ENCODE measurements at regions not wholly inside any gene's neighbourhood (a gene's known extent, or its start where the extent isn't known, plus 50 kb on each side); places are given as distances from the start of the nearest gene placed in this dataset.
A peak's percentile ranks its signal among the peaks of the same experiment; 100 is the strongest.
"Not testable (repeated sequence)": the region's sequence is repeated elsewhere in the genome, so short reads cannot be mapped to it uniquely, and the experiment has no call there.

DNA sequence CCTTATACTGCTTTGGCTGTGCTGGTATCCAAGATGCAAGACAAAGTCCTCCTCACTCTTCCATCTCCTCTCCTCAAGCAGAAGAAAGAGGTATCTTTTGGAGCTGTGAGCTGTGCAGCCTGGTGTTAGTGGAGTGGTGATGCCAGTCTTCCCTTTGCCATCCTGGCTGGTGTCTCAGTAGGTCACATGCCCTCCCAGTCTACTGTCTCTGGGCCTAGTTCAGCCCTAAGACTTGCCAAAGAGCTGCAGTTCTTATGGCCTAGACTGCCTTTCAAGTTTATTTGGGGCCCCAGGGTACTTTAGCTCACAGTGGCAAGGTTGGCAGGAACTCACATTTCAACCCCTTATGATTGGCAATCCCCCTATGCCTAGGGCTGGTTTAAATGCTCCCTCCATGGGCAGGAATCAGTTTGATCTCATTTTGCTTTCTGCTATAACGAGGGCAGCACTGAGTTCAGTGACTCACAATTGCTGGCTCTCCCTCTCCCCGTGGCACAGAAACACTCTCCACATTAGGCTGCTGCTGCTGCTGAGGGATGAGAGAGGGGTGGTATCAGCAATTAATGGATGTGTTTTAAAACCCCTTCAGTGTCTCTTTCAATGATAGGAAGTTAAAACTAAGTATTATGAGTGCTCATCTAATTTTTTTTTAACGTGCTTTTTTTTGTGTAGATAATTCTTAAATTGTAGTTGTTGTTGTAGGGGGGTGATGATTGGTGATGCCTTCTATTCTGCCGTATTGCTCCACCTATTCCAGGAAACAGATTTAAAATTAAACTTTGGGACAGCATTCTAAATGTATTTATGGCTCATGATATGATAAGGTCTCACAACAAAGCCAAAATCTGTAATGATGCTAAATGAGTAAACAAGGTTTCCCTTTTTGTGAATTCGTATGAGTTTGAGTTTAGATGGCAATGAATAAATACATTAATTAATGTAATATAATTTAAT lies 1295.0 kb downstream of the JRKL start:
- no peak for DNase-seq

DNA sequence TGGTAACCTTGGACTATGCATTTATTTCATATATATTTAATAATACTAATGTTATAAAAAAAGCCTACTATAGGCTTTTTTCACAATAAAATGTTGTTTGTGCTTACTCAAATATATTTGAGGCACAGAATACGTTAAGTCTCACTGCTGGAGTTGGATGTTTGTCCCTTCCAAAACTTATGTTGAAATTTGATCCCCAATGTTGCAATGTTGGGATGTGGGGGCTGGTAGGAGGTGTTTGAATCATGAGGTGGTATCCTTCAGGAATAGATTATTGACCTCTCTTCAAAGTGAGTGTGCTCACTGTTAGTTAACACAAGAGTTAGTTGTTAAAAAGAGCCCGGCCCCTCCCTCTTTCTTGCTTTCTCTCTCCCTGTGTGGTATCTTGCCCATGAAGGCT lies 1295.9 kb downstream of the JRKL start:
- DNase-seq, result no peak

DNA sequence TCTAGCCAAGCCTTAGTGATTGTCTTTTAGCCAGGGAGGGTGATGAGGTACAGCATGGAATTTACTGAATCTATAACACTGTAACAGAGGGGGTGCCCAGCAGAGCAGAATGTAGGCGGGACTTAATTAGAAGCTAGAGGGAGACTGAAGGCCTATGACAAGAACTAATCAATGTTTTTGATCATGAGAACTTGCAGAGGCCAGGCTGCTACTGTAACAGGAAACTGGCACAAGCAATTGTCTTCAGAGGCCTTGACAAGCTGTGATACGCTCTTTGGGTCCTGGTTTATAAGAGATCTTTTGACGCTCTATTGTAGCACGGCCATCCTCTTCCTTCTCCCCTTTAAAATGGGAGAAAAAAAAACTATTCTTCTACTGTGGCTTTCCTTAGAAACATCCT lies 1297.3 kb downstream of the JRKL start:
- DNase-seq, result no peak

DNA sequence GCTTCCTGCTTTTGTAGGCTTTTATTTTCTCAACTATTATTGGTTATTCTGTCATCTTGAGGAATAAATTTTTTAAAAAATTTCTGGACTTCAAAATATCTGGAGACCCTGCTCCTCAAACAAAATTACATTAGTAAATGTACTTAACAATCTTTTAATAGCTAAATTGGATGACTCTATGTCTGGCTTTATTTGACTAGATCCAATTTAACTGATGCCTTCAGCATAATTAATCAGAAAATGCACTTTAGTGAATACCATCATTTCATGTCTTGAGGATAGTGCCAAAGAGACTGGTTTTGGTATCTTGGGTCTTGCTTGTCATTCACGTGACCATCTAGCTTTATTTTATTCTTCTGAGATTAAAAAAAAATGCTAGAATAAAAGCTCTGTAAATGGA lies 1301.2 kb downstream of the JRKL start:
- DNase-seq, result no peak

DNA sequence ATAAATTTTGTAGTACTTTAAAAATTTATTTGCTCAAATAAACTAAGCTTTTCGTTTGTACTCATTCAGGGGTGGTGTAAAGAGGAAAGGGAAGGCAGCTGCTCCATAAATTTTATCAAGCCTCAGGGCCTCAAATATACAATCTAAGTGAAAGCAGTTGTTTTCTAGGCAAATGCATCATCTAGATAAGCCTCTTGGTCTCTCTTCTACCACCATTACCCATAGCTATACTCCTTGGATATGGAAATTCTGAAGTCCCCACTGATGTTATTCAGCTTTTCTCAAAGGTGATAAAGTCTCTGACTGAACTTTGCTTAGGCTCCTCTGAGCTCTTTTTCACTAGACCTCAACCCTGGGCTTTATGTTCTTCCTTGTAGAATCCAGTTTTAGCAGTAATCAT lies 1313.1 kb downstream of the JRKL start:
- no peak for DNase-seq

DNA sequence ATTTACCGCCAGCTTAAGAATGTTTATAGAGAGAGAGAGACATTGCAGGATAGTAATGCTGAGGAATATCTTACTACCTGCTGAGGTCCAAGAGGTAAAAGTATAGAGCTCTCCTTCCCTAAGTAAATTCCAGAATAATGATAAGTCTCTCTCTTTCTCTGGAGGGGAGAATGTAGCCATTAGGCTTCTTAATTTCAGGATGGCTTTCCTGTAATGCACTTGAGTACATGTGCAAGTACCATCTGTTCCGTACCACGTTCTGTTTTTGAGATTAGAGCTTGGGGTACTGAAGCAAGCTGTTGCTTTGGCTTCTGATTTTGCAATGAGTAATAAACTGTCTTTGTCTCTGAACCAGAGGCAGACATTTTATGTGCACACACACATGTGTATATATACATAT lies 1314.0 kb downstream of the JRKL start:
- DNase-seq, result no peak

DNA sequence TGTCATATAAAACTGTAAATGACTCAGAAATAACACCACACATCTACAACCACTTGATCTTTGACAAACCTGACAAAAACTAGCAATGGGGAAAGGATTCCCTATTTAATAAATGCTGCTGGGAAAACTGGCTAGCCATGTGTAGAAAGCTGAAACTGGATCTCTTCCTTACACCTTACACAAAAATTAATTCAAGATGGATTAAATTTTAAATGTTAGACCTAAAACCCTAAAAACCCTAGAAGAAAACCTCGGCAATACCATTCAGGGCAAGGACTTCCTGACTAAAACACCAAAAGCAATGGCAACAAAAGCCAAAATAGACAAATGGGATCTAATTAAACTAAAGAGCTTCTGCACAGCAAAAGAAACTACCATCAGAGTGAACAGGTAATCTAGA lies 1315.3 kb upstream of the CNTN5 start:
- not testable (repeated sequence) for DNase-seq

DNA sequence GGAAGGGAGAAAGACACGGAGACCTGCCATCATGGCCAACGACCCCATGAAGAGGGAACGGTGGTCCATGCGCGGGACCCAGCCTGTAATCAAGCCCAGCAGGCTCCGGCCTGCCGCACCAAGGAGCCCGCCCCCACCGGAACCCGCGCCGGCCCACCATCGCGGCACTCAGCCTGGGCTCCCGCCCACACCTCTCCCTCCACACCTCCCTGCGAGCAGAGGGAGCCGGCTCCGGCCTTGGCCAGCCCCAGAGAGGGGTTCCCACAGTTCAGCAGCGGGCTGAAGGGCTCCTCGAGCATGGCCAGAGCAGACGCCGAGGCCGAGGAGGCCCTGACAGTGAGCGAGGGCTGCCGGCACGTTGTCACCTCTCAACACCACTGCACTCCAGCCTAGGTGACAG lies 1302.8 kb upstream of the CNTN5 start:
- no peak for DNase-seq

DNA sequence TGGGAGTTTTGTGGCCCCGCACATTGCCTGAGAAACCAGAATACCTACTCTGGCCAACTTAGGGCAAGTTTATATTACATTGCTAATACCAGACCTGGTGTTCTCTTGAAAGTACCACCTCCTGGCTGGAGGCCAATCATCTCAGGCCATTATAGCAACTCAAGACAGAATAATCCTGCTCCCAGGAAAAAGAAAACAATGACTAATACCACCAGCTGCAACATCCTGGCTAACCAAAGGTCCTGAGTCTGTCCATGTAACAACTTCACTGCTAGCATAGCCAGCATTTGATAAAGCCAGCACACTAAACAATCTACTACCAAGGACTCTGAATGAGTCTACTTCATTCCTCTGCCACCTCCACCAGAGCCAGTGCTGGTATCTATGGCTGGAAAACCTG lies 1298.7 kb upstream of the CNTN5 start:
- DNase-seq, result no peak

DNA sequence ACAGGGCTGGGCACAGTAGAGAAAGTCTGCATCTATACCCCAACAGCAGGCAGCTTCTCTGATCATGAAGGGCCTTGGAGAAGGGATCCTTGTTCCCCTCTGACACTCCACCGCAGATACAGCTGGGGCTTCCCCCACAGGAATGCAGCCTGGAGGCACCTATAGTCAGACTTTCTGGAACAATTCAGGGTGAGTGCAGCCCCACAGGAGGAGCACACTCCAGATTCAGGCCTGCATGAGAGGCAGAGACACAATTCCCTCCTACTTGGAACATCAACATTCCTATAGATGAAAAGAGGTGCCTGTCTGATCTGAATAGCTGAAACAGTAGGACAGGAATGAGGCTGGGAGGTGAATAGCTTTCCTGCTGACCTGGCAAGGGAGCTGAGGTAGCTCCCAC lies 1298.0 kb upstream of the CNTN5 start:
- DNase-seq, result no peak

DNA sequence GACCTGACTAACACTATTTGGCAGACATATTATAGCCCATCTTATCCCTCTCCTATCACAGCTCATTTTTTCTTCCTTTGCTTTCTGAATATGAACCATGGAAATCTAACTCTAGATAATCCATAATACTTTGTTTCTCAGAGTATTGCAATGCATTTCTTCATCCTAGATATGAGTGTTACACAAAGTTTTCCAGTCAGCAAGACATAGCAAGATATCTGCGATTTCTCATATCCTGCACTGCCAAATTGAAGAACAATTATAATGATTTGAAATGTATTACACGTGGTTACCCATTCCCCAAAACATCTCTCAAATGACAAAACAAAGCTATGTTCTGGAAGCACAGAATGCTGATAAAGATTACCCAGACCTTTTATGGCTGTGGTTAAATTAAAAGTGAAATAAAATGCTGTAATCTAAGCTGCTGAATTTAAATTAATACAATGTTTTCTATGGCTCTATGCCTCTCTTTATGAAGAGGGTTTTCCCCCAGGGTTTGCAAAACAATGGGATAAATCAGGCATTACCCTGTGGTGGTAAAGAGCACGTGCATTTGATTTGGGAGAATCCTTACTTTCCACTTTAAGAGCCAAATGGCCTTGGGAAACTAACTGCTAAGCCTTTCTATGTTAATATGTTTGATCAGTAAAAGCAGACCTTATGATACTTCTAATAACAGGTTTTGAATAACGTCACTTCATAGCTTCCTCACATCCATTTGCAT lies 1291.0 kb upstream of the CNTN5 start:
- DNase-seq, result peak; percentile 23 to 32

DNA sequence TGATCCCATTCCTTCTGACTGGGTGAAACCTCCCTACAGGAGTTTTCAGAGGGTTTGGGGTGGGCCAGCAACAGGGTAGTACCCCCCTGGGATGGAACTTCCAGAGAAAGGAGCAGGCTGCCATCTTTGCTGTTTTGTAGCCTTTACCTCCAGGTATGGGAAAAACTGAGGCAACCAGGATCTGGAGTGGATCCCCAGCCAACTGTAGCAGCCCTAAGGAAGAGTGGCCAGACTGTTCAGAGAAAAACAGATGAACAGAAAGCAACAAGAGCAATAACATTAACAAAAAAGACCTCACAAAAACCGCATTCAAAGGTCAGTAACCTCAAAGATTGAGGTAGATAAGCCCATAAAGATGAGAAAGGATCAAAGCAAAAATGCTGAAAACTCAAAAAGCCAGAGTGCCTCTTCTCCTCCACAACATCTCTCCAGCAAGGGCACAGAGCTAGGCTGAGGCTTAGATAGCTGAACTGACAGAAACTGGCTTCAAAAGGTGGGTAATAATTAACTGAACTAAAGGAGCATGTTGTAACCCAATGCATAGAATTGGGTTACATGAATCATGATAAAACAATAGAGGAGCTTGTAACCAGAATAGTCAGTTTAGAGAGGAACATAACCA lies 1288.6 kb upstream of the CNTN5 start:
- no peak for DNase-seq

DNA sequence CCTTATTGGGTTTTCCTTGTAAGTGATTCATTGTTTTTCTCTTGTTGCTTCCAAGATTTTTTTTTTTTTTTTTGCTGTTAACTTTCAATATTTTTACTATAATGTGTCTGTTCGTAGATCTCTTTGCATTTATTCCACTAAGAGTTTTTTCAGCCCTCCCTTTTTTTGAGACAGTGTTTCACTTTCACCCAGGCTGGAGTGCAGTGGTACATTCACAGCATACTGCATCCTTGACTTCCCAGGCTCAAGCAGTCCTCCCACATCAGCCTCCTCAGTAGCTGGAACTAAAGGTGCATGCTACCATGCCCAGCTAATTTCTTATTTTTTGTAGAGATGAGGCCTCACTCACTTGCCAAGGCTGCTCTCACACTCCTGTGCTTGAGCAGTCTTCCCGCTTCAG lies 1282.0 kb upstream of the CNTN5 start:
- no peak for DNase-seq

DNA sequence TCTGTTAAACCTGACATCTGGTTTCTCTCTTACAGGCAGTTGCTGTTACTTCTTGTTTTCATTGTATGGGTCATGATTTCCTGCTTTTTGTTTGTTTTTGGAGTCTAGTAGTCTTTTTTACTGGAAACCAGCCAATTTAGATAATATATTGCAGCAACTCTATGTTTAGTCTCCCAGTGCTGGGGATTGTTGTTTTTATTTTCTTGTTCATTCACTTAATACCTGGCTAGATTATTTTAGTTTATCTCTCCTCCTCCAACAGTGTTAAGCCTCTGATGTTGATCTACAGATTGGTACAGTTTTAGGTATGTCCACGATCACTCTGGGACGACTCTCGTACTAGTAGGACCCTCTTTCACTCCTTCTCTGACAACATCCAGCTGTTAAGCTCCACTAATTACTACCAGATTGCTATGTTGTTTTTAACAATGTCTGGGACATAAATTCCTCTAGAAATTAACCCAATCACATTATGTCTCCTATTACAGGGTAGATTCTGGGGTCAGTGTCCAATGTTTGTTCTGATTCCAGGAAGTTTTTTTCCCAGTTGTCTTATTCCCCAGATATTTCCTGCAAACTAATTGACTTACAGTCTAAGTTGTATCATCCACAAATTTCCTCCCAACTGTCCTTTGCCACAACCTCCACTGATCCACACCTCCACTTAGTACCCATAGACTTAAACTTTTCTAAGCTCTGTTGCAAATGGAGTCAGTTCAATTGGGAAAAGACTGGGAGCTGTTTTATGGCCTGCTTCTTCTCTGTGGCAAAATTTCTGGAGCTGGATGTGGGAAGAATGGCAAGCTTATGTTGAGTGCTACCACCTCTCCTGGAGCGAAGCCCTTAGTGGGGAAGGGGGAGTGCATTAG lies 1280.6 kb upstream of the CNTN5 start:
- DNase-seq, result peak; percentile 71 to 75

DNA sequence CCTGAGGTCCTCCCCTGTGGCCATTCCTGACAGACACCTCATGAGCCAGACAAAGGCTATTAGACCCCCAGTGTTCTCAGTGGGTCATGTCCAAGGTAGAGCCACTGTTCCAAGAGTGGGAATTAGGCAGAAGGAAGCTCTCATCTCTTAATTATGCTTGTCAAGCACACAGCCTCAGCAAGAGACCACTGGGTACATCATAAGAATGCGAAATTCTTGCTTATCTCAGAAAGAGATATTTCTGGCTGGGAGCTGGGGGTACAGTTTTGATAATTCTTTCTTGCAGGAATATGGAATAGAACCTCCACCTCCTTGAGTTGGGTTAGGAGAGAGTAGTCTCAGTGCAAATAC lies 1280.0 kb upstream of the CNTN5 start:
- DNase-seq, result no peak

DNA sequence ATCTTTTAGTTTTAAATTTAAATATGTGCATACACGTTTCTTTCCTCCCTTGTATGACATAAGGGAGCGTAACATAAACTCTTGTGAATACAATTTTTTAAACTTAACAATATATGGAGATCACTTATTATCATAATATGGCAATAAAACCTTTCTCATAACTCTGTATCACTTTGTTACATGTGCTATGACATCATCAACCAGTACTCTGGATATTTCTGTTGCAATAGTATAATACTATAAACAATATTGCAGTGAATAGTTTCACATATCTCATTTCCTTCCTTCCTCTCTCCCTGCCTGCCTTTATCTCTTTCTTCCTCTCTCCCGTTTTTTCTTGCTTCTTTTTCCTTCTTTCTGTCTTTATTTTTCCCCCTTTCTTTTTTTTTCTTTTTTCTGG lies 1278.0 kb upstream of the CNTN5 start:
- no peak for DNase-seq

DNA sequence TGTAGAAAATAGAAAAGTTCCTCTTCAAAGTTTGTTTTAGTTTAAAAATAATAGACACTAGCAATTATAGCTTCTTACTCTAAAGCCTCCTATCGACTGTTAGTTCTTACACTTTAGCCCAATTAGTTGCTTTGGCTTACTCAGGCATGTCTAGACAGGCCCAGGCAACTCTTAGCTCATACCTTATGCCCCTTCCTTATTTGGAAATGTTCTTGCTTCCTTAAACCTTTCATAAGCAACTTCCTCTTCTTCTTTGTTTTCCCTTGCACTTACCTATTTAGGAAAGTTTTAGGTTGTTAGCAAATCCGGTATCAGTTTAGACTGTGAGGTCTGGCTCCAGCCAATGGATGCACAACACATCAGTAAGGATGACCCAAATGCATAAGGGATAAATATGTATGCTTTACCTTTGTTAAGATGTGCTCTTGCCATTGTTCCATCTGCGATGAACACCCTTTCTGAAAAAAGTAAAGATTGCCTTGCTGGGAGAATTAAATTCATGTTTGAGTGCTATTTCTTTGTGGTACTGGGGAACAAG lies 1277.5 kb upstream of the CNTN5 start:
- DNase-seq, result no peak

DNA sequence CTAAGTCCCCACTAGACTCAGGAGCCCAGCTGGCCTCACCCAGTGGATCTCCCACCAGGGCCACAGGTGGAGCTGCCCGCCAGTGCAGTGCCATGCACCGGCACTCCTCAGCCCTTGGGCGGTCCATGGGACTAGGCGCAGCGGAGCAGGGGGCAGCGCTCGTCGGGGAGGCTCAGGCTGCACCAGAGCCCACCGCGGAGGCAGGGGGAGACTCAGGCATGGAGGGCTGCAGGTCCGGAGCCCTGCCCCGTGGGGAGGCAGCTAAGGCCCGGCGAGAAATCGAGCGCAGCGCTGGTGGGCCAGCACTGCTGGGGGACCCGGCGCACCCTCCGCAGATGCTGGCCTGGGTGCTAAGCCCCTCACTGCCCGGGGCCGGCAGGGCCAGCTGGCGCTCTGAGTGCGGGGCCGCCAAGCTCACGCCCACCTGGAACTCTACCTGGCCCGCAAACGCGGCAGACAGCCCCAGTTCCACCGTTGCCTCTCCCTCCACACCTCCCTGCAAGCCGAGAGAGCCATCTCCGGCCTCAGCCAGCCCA lies 1275.2 kb upstream of the CNTN5 start:
- DNase-seq, result no peak

DNA sequence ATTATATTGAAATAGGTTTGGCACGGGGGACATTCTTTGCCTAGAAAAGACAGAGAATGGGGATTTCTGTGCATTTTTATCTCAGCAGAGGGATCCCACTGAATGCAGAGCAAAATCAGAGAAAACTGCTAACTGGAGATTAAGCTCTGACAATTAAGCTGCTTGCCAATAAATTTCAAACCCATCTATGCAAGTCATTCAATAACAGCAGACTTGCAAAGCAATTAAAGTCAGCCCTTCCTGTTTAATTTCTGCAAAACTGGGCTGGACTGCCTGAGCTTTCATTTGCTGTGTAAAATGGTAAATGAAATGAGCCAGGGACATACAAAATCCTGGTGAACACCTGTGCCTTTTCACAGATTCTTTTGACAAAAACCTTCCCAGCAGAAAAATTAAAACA lies 1273.9 kb upstream of the CNTN5 start:
- DNase-seq, result no peak

DNA sequence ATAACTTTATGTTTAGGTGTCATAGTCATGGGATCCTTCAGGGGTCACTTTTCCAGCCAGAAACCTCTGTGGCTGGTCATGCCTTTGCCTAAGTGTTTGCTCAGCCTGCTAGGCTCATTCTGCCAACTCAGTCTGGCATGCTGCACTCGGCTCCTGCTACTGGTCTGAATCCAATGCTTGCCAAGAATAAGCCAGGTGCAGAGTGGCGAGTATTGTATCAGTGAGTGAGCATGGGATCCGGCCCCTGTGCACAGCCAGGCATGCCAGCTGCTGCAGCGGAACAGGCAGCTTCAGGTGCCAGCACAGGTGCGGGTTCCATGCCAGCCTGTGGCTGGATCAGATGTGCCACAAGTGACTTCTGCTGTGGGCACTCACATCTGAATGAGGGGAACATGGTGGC lies 1269.3 kb upstream of the CNTN5 start:
- no peak for DNase-seq

DNA sequence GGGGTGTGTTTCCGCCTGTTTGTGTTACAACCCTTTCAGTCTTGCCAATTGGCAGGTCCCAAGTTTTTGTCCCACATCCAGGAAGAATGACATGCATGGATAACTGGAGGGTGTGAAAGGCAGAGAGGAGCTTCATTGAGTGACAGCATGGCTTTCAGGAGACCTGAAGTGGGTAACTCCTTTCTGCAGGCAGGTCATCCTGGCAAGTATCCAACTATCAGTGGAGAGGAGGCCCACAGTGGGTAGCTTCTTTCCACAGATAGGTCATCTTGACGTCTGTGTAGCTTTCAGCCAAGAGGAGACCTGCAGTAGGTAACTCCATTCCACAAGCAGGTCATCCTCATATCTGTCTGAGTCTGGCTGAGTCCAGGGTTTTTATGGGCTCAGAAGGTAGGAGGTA lies 1268.8 kb upstream of the CNTN5 start:
- DNase-seq, result no peak
